HepG2 (cell line): ENCODE measurements at regions not wholly inside any gene's neighbourhood (a gene's known extent, or its start where the extent isn't known, plus 50 kb on each side); places are given as distances from the start of the nearest gene placed in this dataset.

Source experiments
- EP300 ChIP-seq, 3 experiments: sonication (generic) in 1 of 3; formaldehyde crosslinking in 1 of 3; IDR thresholded peaks; 2 replicates each; pipeline versions ENCODE4 v1.5.1 to v1.6.1; 2011 to 2020; ENCODE audit warnings: low read depth in 2 of 3, low read length in 2 of 3, borderline replicate concordance in 1 of 3, improper control_type of control experiment in 1 of 3, mild to moderate bottlenecking in 1 of 3, missing genetic modification reagents in 1 of 3, moderate library complexity in 1 of 3
- FOXO1 ChIP-seq: sonication (generic); formaldehyde crosslinking; IDR thresholded peaks from 2 replicates; pipeline ENCODE4 v1.4.0; 2020; ENCODE audit warnings: missing genetic modification reagents
- HNRNPLL ChIP-seq: fragments of 200-400 bp; formaldehyde crosslinking; IDR thresholded peaks from 2 replicates; pipeline ENCODE4 v1.6.1; 2017; ENCODE audit warnings: mild to moderate bottlenecking, low read depth, low read length; ENCODE audit not compliant: poor library complexity, severe bottlenecking
- PRPF4 ChIP-seq: fragments of 200-400 bp; formaldehyde crosslinking; IDR thresholded peaks from 2 replicates; pipeline ENCODE4 v1.6.1; 2016; ENCODE audit warnings: low read length, low read depth; ENCODE audit not compliant: poor library complexity, severe bottlenecking
- RAD21 ChIP-seq: fragments of 450-650 bp; formaldehyde crosslinking; IDR thresholded peaks from 2 replicates; pipeline ENCODE4 v1.5.0; 2020; ENCODE audit warnings: mild to moderate bottlenecking
- SRSF1 ChIP-seq: fragments of 200-400 bp; formaldehyde crosslinking; optimal IDR thresholded peaks from 2 replicates; pipeline ENCODE3; 2017; ENCODE audit warnings: mild to moderate bottlenecking, low read depth, low read length, moderate library complexity
- ZFP36 ChIP-seq: fragments of 150-350 bp; IDR thresholded peaks from 2 replicates; pipeline ENCODE4 v1.6.1; 2018; ENCODE audit warnings: borderline replicate concordance, low read length, low read depth; ENCODE audit not compliant: partially characterized antibody
- ZNF17 ChIP-seq: sonication (generic); formaldehyde crosslinking; IDR thresholded peaks from 2 replicates; pipeline ENCODE4 v1.5.0; 2020; ENCODE audit warnings: mild to moderate bottlenecking, missing genetic modification reagents
- TF ChIP-seq, protein P1 (sequence below): IDR thresholded peaks from 2 replicates; pipeline ENCODE4 v1.6.1; 2016; ENCODE audit warnings: low read depth, missing genetic modification reagents, missing compliant biosample characterization
- TF ChIP-seq, protein P2 (sequence below): sonication (generic); formaldehyde crosslinking; IDR thresholded peaks from 2 replicates; pipeline ENCODE4 v1.4.0; 2020; ENCODE audit warnings: mild to moderate bottlenecking, missing genetic modification reagents
- TF ChIP-seq, protein P3 (sequence below): sonication (generic); formaldehyde crosslinking; IDR thresholded peaks from 2 replicates; pipeline ENCODE4 v1.4.0; 2020; ENCODE audit warnings: mild to moderate bottlenecking, missing genetic modification reagents
- TF ChIP-seq, protein P4 (sequence below): sonication (generic); formaldehyde crosslinking; IDR thresholded peaks from 2 replicates; pipeline ENCODE4 v1.5.0; 2020; ENCODE audit warnings: mild to moderate bottlenecking, missing genetic modification reagents, moderate library complexity

DNA sequence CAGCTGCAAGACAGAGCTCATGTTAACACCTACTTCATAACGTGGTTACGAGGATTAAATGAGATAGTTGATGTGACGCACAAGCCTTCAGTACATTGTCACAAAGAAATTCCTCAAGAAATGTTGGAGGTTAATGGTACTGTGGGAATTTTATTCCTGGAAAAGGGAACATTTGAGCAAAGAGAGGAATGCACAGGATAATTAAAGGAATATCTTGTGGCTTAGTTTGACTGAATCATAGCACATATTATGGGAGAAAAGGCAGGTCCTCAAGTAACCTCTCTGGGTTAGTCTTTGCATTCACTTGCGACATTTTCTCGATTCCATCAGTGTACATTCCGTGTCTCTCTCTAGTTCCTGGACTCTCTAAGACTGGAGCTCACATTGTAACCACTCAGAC, 300.2 kb upstream of the DUSP10 start:
- TF ChIP-seq, protein P1, sequence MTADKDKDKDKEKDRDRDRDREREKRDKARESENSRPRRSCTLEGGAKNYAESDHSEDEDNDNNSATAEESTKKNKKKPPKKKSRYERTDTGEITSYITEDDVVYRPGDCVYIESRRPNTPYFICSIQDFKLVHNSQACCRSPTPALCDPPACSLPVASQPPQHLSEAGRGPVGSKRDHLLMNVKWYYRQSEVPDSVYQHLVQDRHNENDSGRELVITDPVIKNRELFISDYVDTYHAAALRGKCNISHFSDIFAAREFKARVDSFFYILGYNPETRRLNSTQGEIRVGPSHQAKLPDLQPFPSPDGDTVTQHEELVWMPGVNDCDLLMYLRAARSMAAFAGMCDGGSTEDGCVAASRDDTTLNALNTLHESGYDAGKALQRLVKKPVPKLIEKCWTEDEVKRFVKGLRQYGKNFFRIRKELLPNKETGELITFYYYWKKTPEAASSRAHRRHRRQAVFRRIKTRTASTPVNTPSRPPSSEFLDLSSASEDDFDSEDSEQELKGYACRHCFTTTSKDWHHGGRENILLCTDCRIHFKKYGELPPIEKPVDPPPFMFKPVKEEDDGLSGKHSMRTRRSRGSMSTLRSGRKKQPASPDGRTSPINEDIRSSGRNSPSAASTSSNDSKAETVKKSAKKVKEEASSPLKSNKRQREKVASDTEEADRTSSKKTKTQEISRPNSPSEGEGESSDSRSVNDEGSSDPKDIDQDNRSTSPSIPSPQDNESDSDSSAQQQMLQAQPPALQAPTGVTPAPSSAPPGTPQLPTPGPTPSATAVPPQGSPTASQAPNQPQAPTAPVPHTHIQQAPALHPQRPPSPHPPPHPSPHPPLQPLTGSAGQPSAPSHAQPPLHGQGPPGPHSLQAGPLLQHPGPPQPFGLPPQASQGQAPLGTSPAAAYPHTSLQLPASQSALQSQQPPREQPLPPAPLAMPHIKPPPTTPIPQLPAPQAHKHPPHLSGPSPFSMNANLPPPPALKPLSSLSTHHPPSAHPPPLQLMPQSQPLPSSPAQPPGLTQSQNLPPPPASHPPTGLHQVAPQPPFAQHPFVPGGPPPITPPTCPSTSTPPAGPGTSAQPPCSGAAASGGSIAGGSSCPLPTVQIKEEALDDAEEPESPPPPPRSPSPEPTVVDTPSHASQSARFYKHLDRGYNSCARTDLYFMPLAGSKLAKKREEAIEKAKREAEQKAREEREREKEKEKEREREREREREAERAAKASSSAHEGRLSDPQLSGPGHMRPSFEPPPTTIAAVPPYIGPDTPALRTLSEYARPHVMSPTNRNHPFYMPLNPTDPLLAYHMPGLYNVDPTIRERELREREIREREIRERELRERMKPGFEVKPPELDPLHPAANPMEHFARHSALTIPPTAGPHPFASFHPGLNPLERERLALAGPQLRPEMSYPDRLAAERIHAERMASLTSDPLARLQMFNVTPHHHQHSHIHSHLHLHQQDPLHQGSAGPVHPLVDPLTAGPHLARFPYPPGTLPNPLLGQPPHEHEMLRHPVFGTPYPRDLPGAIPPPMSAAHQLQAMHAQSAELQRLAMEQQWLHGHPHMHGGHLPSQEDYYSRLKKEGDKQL (CRISPR knock-in tag), result no peak
- TF ChIP-seq FOXO1 (CRISPR knock-in tag), result no peak
- TF ChIP-seq ZFP36, result no peak
- no peak for TF ChIP-seq RAD21 (CRISPR knock-in tag)
- TF ChIP-seq SRSF1, result no peak
- TF ChIP-seq PRPF4, result no peak
- TF ChIP-seq, protein P2, sequence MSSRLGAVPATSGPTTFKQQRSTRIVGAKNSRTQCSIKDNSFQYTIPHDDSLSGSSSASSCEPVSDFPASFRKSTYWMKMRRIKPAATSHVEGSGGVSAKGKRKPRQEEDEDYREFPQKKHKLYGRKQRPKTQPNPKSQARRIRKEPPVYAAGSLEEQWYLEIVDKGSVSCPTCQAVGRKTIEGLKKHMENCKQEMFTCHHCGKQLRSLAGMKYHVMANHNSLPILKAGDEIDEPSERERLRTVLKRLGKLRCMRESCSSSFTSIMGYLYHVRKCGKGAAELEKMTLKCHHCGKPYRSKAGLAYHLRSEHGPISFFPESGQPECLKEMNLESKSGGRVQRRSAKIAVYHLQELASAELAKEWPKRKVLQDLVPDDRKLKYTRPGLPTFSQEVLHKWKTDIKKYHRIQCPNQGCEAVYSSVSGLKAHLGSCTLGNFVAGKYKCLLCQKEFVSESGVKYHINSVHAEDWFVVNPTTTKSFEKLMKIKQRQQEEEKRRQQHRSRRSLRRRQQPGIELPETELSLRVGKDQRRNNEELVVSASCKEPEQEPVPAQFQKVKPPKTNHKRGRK (CRISPR knock-in tag), result no peak
- TF ChIP-seq ZNF17, result no peak
- TF ChIP-seq, protein P3, sequence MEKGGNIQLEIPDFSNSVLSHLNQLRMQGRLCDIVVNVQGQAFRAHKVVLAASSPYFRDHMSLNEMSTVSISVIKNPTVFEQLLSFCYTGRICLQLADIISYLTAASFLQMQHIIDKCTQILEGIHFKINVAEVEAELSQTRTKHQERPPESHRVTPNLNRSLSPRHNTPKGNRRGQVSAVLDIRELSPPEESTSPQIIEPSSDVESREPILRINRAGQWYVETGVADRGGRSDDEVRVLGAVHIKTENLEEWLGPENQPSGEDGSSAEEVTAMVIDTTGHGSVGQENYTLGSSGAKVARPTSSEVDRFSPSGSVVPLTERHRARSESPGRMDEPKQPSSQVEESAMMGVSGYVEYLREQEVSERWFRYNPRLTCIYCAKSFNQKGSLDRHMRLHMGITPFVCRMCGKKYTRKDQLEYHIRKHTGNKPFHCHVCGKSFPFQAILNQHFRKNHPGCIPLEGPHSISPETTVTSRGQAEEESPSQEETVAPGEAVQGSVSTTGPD, result no peak
- TF ChIP-seq EP300 (IDR thresholded peaks at IDR 0.05; ENCODE audit: low read depth in 2 of 2, low read length in 2 of 2), result no peak
- no peak for TF ChIP-seq EP300 (CRISPR knock-in tag; IDR thresholded peaks at IDR 0.05; ENCODE audit: borderline replicate concordance)
- no peak for TF ChIP-seq HNRNPLL
- TF ChIP-seq, protein P4, sequence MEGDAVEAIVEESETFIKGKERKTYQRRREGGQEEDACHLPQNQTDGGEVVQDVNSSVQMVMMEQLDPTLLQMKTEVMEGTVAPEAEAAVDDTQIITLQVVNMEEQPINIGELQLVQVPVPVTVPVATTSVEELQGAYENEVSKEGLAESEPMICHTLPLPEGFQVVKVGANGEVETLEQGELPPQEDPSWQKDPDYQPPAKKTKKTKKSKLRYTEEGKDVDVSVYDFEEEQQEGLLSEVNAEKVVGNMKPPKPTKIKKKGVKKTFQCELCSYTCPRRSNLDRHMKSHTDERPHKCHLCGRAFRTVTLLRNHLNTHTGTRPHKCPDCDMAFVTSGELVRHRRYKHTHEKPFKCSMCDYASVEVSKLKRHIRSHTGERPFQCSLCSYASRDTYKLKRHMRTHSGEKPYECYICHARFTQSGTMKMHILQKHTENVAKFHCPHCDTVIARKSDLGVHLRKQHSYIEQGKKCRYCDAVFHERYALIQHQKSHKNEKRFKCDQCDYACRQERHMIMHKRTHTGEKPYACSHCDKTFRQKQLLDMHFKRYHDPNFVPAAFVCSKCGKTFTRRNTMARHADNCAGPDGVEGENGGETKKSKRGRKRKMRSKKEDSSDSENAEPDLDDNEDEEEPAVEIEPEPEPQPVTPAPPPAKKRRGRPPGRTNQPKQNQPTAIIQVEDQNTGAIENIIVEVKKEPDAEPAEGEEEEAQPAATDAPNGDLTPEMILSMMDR (CRISPR knock-in tag), result no peak
